ENCODE measurements at regions not wholly inside any gene's neighbourhood (a gene's known extent, or its start where the extent isn't known, plus 50 kb on each side); places are given as distances from the start of the nearest gene placed in this dataset.
A peak's percentile ranks its signal among the peaks of the same experiment; 100 is the strongest.

- DNase-seq (ENCODE audit: low spot score) = no peak
These were observed 94.5 kb upstream of the UPP2 start for GRCh38 chr2:158006961-158007719.

GRCh38 chr2:158004126-158004764 lies 97.4 kb upstream of the UPP2 start:
- DNase-seq (ENCODE audit: low spot score) = peak; percentile 31

GRCh38 chr2:158002079-158002478 lies 99.6 kb upstream of the UPP2 start:
- no peak for DNase-seq (ENCODE audit: low spot score)

- no peak for DNase-seq (ENCODE audit: low spot score)
These were observed 104.9 kb upstream of the UPP2 start for GRCh38 chr2:157996799-157997198.

GRCh38 chr2:157995117-157995516 lies 106.6 kb upstream of the UPP2 start:
- DNase-seq (ENCODE audit: low spot score) = no peak

GRCh38 chr2:157991932-157992331 lies 109.7 kb upstream of the UPP2 start:
- no peak for DNase-seq (ENCODE audit: low spot score)

- no peak for DNase-seq (ENCODE audit: low spot score)
These were observed 111.5 kb upstream of the UPP2 start for GRCh38 chr2:157990173-157990572.

- no peak for DNase-seq (ENCODE audit: low spot score)
These were observed 112.4 kb upstream of the UPP2 start for GRCh38 chr2:157989227-157989626.

- DNase-seq (ENCODE audit: low spot score) = no peak
These were observed 110.6 kb upstream of the ACVR1 start for GRCh38 chr2:157986761-157987160.

GRCh38 chr2:157984866-157985265 lies 108.7 kb upstream of the ACVR1 start:
- no peak for DNase-seq (ENCODE audit: low spot score)

- DNase-seq (ENCODE audit: low spot score) = no peak
These were observed 103.9 kb upstream of the ACVR1 start for GRCh38 chr2:157980020-157980419.

- DNase-seq (ENCODE audit: low spot score) = no peak
These were observed 95.6 kb upstream of the ACVR1 start for GRCh38 chr2:157971702-157972101.

- DNase-seq (ENCODE audit: low spot score) = no peak
These were observed 91.7 kb upstream of the ACVR1 start for GRCh38 chr2:157967856-157968255.

GRCh38 chr2:157959249-157959648 lies 83.1 kb upstream of the ACVR1 start:
- no peak for DNase-seq (ENCODE audit: low spot score)

- DNase-seq (ENCODE audit: low spot score) = no peak
These were observed 81.5 kb upstream of the ACVR1 start for GRCh38 chr2:157957596-157957995.

- no peak for DNase-seq (ENCODE audit: low spot score)
These were observed 76.4 kb upstream of the ACVR1 start for GRCh38 chr2:157952558-157952957.

- no peak for DNase-seq (ENCODE audit: low spot score)
These were observed 72.7 kb upstream of the ACVR1 start for GRCh38 chr2:157948856-157949255.

GRCh38 chr2:157946919-157947557 lies 70.9 kb upstream of the ACVR1 start:
- no peak for DNase-seq (ENCODE audit: low spot score)

GRCh38 chr2:157940024-157940423 lies 63.9 kb upstream of the ACVR1 start:
- DNase-seq (ENCODE audit: low spot score) = no peak

- no peak for DNase-seq (ENCODE audit: low spot score)
These were observed 62.4 kb upstream of the ACVR1 start for GRCh38 chr2:157938556-157938955.

- no peak for DNase-seq (ENCODE audit: low spot score)
These were observed 60.3 kb upstream of the ACVR1 start for GRCh38 chr2:157936406-157936805.

- DNase-seq (ENCODE audit: low spot score) = no peak
These were observed 59.3 kb upstream of the ACVR1 start for GRCh38 chr2:157935378-157935906.

All from GM03348 (cell line).